ENCODE measurements at regions not wholly inside any gene's neighbourhood (a gene's known extent, or its start where the extent isn't known, plus 50 kb on each side); places are given as distances from the start of the nearest gene placed in this dataset.

DNA sequence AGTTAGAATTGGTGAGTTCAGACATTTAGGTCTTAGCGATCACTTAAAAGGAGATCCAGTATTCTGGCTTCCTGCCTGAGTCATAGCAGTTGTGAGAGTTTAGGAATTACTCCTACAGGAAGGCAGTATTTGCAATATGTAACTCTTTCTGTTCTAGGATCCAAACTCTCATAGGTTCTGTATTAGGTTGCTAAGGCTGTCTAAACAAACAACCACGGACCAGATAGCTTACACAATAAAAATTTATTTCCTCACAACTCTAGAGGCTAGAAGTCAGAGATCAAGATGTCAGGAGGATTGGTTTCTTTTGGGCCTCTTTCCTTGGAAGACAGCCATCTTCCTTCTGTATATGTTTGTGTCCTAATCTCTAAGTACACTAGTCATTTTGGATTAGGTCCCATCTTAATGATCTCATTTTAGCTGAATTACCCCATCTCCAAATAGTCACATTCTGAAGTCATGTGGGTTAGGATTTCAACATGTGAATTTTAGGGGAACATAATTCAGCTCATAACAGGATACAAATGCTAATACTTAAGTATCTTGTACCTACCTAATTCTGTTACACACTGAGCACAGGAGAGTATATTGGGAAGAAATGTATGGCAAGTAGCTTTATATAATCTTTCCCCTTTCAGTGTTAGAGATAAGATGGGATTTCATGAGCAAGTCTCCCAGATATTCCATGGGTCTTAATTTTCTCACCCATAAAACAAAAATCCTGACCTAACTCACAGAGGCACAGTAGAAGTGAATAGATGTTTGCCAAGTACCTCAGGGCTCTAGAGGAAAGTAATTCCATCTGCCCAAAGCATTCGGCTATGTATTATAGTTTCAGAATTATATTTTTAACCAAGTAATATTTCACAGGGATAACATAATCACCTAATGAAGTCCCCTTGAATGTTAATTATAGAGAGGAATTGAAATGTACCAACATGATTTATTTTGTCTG, 144.4 kb downstream of the PTBP2 start:
- H3K27ac ChIP-seq: peak overlapping the region; percentile 55
- H3K9me3 ChIP-seq: no peaks in the 10 kb centered on the region
- DNase-seq (no peak), ATAC-seq (peak; percentile 64)
- TF ChIP-seq, protein P1, sequence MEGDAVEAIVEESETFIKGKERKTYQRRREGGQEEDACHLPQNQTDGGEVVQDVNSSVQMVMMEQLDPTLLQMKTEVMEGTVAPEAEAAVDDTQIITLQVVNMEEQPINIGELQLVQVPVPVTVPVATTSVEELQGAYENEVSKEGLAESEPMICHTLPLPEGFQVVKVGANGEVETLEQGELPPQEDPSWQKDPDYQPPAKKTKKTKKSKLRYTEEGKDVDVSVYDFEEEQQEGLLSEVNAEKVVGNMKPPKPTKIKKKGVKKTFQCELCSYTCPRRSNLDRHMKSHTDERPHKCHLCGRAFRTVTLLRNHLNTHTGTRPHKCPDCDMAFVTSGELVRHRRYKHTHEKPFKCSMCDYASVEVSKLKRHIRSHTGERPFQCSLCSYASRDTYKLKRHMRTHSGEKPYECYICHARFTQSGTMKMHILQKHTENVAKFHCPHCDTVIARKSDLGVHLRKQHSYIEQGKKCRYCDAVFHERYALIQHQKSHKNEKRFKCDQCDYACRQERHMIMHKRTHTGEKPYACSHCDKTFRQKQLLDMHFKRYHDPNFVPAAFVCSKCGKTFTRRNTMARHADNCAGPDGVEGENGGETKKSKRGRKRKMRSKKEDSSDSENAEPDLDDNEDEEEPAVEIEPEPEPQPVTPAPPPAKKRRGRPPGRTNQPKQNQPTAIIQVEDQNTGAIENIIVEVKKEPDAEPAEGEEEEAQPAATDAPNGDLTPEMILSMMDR (IDR thresholded peaks at IDR 0.05): no peak
- H3K36me3 ChIP-seq: no peaks in the 10 kb centered on the region
- no peaks in the 10 kb centered on the region for H3K4me1 ChIP-seq
- intact Hi-C loops (cut with DNase I): no loop called here
- H3K4me3 ChIP-seq: no peak overlapping the region
- no peaks in the 10 kb centered on the region for H3K27me3 ChIP-seq

DNA sequence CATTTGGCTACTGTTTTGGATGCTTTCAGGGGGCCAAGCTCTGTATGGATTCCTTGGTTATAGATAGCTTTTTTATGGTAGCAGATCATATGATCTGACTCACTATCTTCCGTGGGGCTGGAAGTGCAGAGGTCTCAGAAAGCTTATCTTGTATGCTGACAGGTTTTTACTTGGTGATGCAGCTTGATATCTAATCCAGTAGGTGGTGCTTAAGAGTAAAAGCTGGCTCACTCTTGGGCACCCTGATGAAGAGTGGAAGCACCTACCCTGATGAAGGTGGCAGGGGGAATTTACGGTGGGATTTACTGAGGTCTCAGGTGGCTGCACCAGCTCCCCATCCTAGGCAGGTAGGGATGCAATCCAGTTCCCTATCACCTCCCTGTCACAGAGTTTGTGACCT, 151.2 kb downstream of the PTBP2 start:
- Histone ChIP-seq H3K4me1 (no peaks in the 10 kb centered on the region), H3K4me3 (no peak overlapping the region), H3K36me3 (no peaks in the 10 kb centered on the region), H3K27me3 (no peaks in the 10 kb centered on the region), H3K27ac (no peak overlapping the region), H3K9me3 (peaks cover 4% of the 10 kb centered on the region)
- TF ChIP-seq, protein P1 (IDR thresholded peaks at IDR 0.05): no peak
- DNase-seq (no peak), ATAC-seq (no peak)
- intact Hi-C loops (cut with DNase I): no loop called here

DNA sequence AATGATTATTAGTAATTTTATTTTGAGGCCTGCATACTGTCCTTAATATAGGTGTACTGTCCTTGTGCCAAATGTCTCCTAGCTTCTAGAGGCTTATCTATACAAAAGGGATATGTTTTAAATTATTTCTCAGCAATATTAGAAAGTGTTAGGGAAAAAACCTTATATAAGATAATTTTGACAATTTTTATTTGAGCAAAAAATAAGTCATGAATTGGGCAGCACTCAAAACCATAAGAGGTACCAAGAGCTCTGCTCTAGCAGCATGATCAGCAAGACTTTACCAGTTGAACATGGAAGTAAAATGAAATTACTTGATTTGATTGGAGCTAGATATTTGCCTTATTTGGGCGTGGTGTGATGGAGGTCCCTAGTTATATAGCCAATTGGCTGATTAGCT, 157.1 kb downstream of the PTBP2 start:
- no peak overlapping the region for H3K27ac ChIP-seq
- TF ChIP-seq, protein P1 (IDR thresholded peaks at IDR 0.05): no peak
- intact Hi-C loops (cut with DNase I): no loop called here
- no peak for DNase-seq
- no peaks in the 10 kb centered on the region for H3K36me3 ChIP-seq
- no peaks in the 10 kb centered on the region for H3K4me1 ChIP-seq
- no peak for ATAC-seq
- no peaks in the 10 kb centered on the region for H3K9me3 ChIP-seq
- H3K27me3 ChIP-seq: no peaks in the 10 kb centered on the region
- H3K4me3 ChIP-seq: no peak overlapping the region

DNA sequence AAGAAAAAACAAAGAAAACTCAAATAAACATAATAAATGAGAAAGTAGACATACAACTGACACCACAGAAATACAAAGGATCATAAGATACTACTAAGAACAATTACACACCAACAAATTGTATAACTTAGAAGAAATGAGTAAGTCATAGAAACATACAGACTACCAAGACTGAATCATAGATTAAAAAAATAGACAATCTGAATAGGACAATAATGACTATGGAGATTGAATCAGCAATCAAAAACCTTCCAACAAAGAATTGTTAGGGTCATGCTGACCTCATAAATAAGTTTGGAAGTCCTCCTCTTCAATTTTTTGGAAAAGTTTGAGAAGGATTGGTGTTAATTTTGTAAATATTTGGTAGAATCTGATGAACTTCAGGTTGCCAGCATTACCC, 159.0 kb downstream of the PTBP2 start:
- no peaks in the 10 kb centered on the region for H3K27me3 ChIP-seq
- no peak overlapping the region for H3K27ac ChIP-seq
- H3K4me3 ChIP-seq: no peak overlapping the region
- H3K36me3 ChIP-seq: no peaks in the 10 kb centered on the region
- intact Hi-C loops (cut with DNase I): no loop called here
- H3K4me1 ChIP-seq: no peaks in the 10 kb centered on the region
- DNase-seq: no peak
- no peaks in the 10 kb centered on the region for H3K9me3 ChIP-seq
- TF ChIP-seq, protein P1 (IDR thresholded peaks at IDR 0.05): no peak
- ATAC-seq: no peak

DNA sequence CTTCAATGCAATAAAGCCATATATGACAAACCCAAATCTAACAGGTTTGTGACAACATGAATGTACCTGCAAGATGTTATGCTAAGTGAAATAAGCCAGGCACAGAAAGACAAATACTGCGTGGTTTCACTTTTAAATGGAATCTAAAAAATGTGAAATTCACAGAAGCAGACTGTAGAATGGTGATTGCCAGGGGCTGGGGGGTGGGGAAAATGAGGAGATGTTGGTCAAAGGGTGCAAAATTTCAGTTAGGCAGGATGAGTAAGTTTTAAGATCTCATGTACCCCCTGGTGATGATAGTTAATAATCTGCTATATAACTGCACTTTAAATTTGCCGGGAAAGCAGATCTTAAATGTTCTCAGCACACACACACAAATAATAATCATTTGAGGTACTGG, 160.5 kb downstream of the PTBP2 start:
- no peak for DNase-seq
- intact Hi-C loops (cut with DNase I): no loop called here
- TF ChIP-seq, protein P1 (IDR thresholded peaks at IDR 0.05): no peak
- H3K27ac ChIP-seq: no peak overlapping the region
- no peaks in the 10 kb centered on the region for H3K27me3 ChIP-seq
- no peaks in the 10 kb centered on the region for H3K36me3 ChIP-seq
- H3K9me3 ChIP-seq: no peaks in the 10 kb centered on the region
- no peak overlapping the region for H3K4me3 ChIP-seq
- no peak for ATAC-seq
- no peaks in the 10 kb centered on the region for H3K4me1 ChIP-seq

Data from upper lobe of right lung (tissue), 1 donor.